ENCODE measurements at regions not wholly inside any gene's neighbourhood (a gene's known extent, or its start where the extent isn't known, plus 50 kb on each side); places are given as distances from the start of the nearest gene placed in this dataset.
"Not testable (repeated sequence)": the region's sequence is repeated elsewhere in the genome, so short reads cannot be mapped to it uniquely, and the experiment has no call there.

GRCh38 chr1:96222701-96223100 is 498.9 kb upstream of the PTBP2 start:
- DNase-seq: no peak

GRCh38 chr1:96224229-96224628 is 497.4 kb upstream of the PTBP2 start:
- DNase-seq: not testable (repeated sequence)

- DNase-seq: no peak
These were observed 488.2 kb upstream of the PTBP2 start for GRCh38 chr1:96233422-96233821.

GRCh38 chr1:96234299-96234698 is 487.3 kb upstream of the PTBP2 start:
- DNase-seq: no peak

- DNase-seq: no peak
These were observed 485.3 kb upstream of the PTBP2 start for GRCh38 chr1:96236156-96236739.

GRCh38 chr1:96238426-96238825 is 483.2 kb upstream of the PTBP2 start:
- DNase-seq: no peak

GRCh38 chr1:96240438-96240837 is 481.1 kb upstream of the PTBP2 start:
- no peak for DNase-seq

- DNase-seq: no peak
These were observed 468.1 kb upstream of the PTBP2 start for GRCh38 chr1:96253246-96254035.

- DNase-seq: no peak
These were observed 465.3 kb upstream of the PTBP2 start for GRCh38 chr1:96256130-96256790.

- DNase-seq: no peak
These were observed 462.2 kb upstream of the PTBP2 start for GRCh38 chr1:96259399-96259798.

GRCh38 chr1:96281491-96281890 is 440.1 kb upstream of the PTBP2 start:
- no peak for DNase-seq

- no peak for DNase-seq
These were observed 431.6 kb upstream of the PTBP2 start for GRCh38 chr1:96290033-96290432.

- DNase-seq: no peak
These were observed 430.8 kb upstream of the PTBP2 start for GRCh38 chr1:96290801-96291200.

- no peak for DNase-seq
These were observed 430.1 kb upstream of the PTBP2 start for GRCh38 chr1:96291468-96291867.

GRCh38 chr1:96292141-96292540 is 429.4 kb upstream of the PTBP2 start:
- DNase-seq: no peak

- no peak for DNase-seq
These were observed 424.6 kb upstream of the PTBP2 start for GRCh38 chr1:96296991-96297390.

GRCh38 chr1:96306809-96307560 is 414.6 kb upstream of the PTBP2 start:
- DNase-seq: no peak

GRCh38 chr1:96308314-96308713 is 413.3 kb upstream of the PTBP2 start:
- DNase-seq: no peak

GRCh38 chr1:96309783-96310182 is 411.8 kb upstream of the PTBP2 start:
- DNase-seq: no peak

GRCh38 chr1:96313216-96313615 is 408.4 kb upstream of the PTBP2 start:
- DNase-seq: no peak

- no peak for DNase-seq
These were observed 392.5 kb upstream of the PTBP2 start for GRCh38 chr1:96329121-96329520.

- no peak for DNase-seq
These were observed 390.0 kb upstream of the PTBP2 start for GRCh38 chr1:96331596-96331995.

GRCh38 chr1:96333522-96334235 is 387.9 kb upstream of the PTBP2 start:
- no peak for DNase-seq
